HG03103 (cell line): ENCODE measurements at regions not wholly inside any gene's neighbourhood (a gene's known extent, or its start where the extent isn't known, plus 50 kb on each side); places are given as distances from the start of the nearest gene placed in this dataset.

Source experiments
- ATAC-seq: cut with Tn5 transposase; IDR thresholded peaks from one replicate; pipeline ENCODE4 v1.9.1; 2021; ENCODE audit warnings: low read depth; ENCODE audit not compliant: unreplicated experiment

DNA sequence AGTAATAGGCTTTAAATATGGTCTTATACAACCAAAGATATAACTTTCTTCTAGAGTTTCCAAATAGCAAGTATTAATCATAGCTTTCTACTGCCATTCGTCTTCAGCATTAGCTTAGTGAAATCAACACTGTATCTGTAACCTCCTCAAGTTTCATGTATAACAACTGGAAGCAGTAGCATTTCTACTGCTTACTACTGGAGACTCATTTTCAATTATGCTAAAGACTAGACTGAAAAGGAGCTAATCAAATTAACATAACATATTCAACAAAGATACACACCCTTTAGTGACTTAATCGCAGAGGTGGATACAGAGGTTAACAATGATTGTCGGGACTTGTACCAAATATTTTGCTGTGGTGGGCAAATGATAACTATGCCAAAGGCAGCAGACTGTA lies 344.2 kb upstream of the TEX13C start:
- ATAC-seq, result no peak

- ATAC-seq, result no peak
Observed at GRCh38 chrX:124981420-124981819, 338.3 kb upstream of the TEX13C start.

- no peak for ATAC-seq
Observed at GRCh38 chrX:124984140-124984813, 335.4 kb upstream of the TEX13C start.

DNA sequence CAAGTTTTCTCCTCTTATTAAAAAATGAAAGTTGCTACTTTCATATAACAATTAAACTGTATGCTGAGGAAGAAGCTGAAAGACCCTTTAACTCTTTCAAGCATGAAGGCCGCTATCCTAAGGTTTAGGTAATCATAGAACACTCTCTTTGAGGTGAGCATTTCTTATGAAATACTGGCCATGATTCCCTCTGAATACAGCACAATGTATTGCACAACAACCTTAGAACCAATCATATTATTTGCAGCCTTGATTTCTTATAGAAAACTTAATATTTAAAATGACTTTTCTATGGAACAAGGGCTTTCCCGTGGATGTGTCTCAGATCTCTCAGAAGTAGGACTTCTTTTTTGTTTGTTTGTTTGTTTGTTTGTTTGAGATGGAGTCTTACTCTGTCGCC lies 333.4 kb upstream of the TEX13C start:
- ATAC-seq, result no peak

DNA sequence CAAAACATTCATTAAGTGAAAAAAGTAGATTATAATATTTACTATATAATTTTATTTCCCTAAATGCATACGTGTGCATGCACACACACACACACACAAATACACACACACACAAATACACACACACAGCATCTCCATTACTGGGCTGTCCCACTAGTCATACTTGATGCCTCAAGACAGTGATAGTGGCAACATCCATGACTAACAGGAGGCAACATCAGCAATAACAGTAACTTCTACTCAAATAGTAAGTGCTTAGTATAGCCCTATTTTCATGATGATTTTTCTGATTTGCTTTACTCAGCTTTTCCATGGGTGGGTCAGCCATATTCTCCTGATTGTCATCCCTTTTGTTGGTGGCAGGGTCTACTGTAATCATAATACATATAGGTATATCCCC lies 325.9 kb upstream of the TEX13C start:
- ATAC-seq, result no peak

GRCh38 chrX:124994404-124994803 lies 325.3 kb upstream of the TEX13C start:
- ATAC-seq, result no peak

DNA sequence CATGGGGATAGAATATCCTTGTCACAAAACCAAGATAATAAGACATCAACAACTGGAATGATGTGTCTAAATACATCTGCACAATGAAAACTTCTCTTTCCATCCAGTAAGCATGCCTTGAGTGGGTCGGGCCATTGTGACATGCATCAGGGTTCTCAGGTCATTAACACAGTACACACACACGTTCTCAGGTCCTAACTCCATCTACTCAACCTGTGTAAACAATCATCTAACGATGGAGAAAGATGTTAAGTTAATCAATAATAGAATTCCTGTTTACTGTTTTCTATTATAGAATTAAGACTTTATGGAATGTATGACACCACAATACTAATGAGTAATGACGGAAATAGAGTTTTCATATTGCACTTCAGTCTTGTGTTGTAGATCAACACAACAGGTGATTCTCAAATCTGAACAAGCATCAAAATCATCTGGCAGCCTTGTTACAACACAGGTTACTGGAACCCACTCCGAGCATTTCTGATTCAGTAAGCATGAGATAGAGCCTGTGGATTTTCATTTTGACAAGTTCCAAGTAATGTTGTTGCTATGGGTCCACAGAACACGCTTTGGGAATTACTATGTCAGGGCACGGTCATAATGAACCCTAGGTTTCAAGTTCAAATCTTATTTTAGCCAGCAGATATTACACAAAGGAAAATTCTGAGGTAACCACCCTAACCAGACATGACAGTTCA lies 315.8 kb upstream of the TEX13C start:
- ATAC-seq, result no peak

- no peak for ATAC-seq
Observed at GRCh38 chrX:125004799-125005198, 314.9 kb upstream of the TEX13C start.

DNA sequence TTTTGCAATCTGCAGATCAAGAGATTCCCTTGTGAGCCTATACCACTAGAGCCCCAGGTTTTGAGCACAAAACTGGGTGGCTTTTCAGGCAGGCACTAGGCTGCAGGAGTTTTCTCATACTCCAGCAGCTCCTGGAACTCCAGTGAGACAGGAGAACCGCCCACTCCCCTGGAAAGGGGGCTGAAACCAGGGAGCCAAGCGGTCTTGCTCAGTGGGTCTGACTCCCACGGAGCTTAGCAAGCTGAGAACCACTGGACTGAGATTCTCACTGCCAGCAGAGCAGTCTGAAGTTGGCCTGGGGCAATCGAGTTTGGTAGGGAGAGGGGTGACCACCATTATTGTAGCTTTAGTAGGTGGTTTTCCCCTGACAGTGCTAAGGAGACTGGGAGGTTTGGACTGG lies 313.8 kb upstream of the TEX13C start:
- ATAC-seq, result no peak

DNA sequence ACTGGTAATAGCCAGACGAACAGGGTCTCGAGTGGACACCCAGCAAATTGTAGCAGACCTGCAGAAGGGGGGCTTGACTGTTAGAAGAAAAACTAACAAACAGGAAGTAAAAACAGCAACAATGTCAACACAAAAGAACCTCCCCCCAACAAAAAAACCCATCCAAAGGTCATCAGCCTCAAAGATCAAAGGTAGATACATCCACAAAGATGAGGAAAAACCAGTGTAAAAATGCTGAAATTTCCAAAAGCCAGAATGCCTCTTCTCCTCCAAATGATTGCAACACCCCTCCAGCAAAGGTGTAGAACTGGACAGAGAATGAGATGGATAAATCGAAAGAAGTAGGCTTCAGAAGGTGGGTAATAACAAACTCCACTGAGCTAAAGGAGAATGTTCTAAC lies 313.0 kb upstream of the TEX13C start:
- ATAC-seq, result no peak

DNA sequence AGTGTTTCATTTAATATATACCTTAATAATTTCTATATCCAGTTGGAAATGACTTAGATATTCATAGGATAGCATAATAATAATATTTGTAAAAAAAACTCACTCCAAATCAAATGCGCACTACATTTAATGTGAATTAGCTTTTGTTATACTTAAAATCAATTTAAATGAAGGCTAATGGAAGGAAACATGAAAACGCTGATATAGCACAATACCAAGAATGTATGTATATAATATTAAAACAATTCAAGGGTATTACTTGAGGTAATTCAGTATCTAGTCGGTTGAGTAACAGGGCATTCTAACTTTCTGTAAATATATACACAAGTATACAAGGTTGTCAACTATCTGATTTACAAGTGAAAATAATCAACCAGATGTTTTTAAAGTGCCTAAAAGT lies 307.1 kb upstream of the TEX13C start:
- ATAC-seq, result no peak

- no peak for ATAC-seq
Observed at GRCh38 chrX:125029131-125029530, 290.5 kb upstream of the TEX13C start.
